ENCODE measurements at regions not wholly inside any gene's neighbourhood (a gene's known extent, or its start where the extent isn't known, plus 50 kb on each side); places are given as distances from the start of the nearest gene placed in this dataset.

GRCh38 chr1:114292835-114293234 is 139.2 kb upstream of the SYT6 start:
- TF ChIP-seq L3MBTL2 (conservative IDR thresholded peaks at IDR 0.05) (no peak), PKNOX1 (IDR thresholded peaks at IDR 0.05) (no peak), SP1 (IDR thresholded peaks at IDR 0.05) (no peak), FOXM1 (IDR thresholded peaks at IDR 0.05; ENCODE audit: borderline replicate concordance) (no peak), HDGF (IDR thresholded peaks at IDR 0.05; ENCODE audit: borderline replicate concordance) (no peak), SUZ12 (IDR thresholded peaks at IDR 0.05) (no peak), ELF4 (IDR thresholded peaks at IDR 0.05) (no peak)
